HG03469 (cell line): ENCODE measurements at regions not wholly inside any gene's neighbourhood (a gene's known extent, or its start where the extent isn't known, plus 50 kb on each side); places are given as distances from the start of the nearest gene placed in this dataset.

Experiments
- ATAC-seq: cut with Tn5 transposase; IDR thresholded peaks from one replicate; pipeline ENCODE4 v1.9.1; 2021; ENCODE audit warnings: mild to moderate bottlenecking, moderate library complexity, moderate number of reproducible peaks; ENCODE audit not compliant: unreplicated experiment

GRCh38 chr3:66740260-66740659, 239.4 kb upstream of the LRIG1 start:
- no peak for ATAC-seq

- no peak for ATAC-seq
These were observed 243.7 kb upstream of the LRIG1 start for GRCh38 chr3:66744521-66744920.

- no peak for ATAC-seq
These were observed 244.2 kb upstream of the LRIG1 start for GRCh38 chr3:66744986-66745385.

GRCh38 chr3:66747261-66747660, 246.4 kb upstream of the LRIG1 start:
- ATAC-seq, result no peak

GRCh38 chr3:66747696-66748095, 246.9 kb upstream of the LRIG1 start:
- ATAC-seq, result no peak

GRCh38 chr3:66748175-66748876, 247.5 kb upstream of the LRIG1 start:
- no peak for ATAC-seq

GRCh38 chr3:66751842-66752241, 246.3 kb upstream of the KBTBD8 start:
- no peak for ATAC-seq

GRCh38 chr3:66753670-66754069, 244.4 kb upstream of the KBTBD8 start:
- ATAC-seq, result no peak

GRCh38 chr3:66754613-66755012, 243.5 kb upstream of the KBTBD8 start:
- no peak for ATAC-seq

- ATAC-seq, result no peak
These were observed 242.2 kb upstream of the KBTBD8 start for GRCh38 chr3:66755924-66756323.

- ATAC-seq, result no peak
These were observed 241.6 kb upstream of the KBTBD8 start for GRCh38 chr3:66756468-66757036.

- no peak for ATAC-seq
These were observed 236.9 kb upstream of the KBTBD8 start for GRCh38 chr3:66761093-66761780.

GRCh38 chr3:66762916-66763693, 235.0 kb upstream of the KBTBD8 start:
- ATAC-seq, result no peak

GRCh38 chr3:66778107-66778506, 220.0 kb upstream of the KBTBD8 start:
- no peak for ATAC-seq

- ATAC-seq, result no peak
These were observed 219.3 kb upstream of the KBTBD8 start for GRCh38 chr3:66778777-66779176.

GRCh38 chr3:66785191-66785909, 212.8 kb upstream of the KBTBD8 start:
- ATAC-seq, result no peak

GRCh38 chr3:66789580-66790237, 208.4 kb upstream of the KBTBD8 start:
- ATAC-seq, result no peak

GRCh38 chr3:66792086-66792485, 206.0 kb upstream of the KBTBD8 start:
- no peak for ATAC-seq

- ATAC-seq, result no peak
These were observed 202.7 kb upstream of the KBTBD8 start for GRCh38 chr3:66795365-66795764.

GRCh38 chr3:66796343-66796742, 201.8 kb upstream of the KBTBD8 start:
- no peak for ATAC-seq
